BE2C (cell line): ENCODE measurements at regions not wholly inside any gene's neighbourhood (a gene's known extent, or its start where the extent isn't known, plus 50 kb on each side); places are given as distances from the start of the nearest gene placed in this dataset.
"Not testable (repeated sequence)": the region's sequence is repeated elsewhere in the genome, so short reads cannot be mapped to it uniquely, and the experiment has no call there.

Experiments used
- DNase-seq: peaks from one replicate; pipeline ENCODE4 v3.0.0-alpha.2; 2020
- H3K27me3 ChIP-seq: fragments of 250-450 bp; sonication (Bioruptor Pico); 2 replicates; pipeline ENCODE4 v1.5.1; 2020; ENCODE audit warnings: mild to moderate bottlenecking
- H3K36me3 ChIP-seq: fragments of 250-450 bp; sonication (Bioruptor Pico); 2 replicates; pipeline ENCODE4 v1.5.1; 2020; ENCODE audit warnings: mild to moderate bottlenecking
- H3K4me1 ChIP-seq: fragments of 250-450 bp; sonication (Bioruptor Pico); 2 replicates; pipeline ENCODE4 v1.5.1; 2020
- H3K4me3 ChIP-seq: 2 replicates; pipeline ENCODE4 v1.5.1; 2011; ENCODE audit warnings: low read depth, low read length
- H3K9me3 ChIP-seq: fragments of 250-450 bp; sonication (Bioruptor Pico); 2 replicates; pipeline ENCODE4 v1.5.1; 2020
- TF ChIP-seq, protein P1 (sequence below): IDR thresholded peaks from 2 replicates; pipeline ENCODE4 v1.5.1; 2012; ENCODE audit warnings: mild to moderate bottlenecking, low read depth, low read length

DNA sequence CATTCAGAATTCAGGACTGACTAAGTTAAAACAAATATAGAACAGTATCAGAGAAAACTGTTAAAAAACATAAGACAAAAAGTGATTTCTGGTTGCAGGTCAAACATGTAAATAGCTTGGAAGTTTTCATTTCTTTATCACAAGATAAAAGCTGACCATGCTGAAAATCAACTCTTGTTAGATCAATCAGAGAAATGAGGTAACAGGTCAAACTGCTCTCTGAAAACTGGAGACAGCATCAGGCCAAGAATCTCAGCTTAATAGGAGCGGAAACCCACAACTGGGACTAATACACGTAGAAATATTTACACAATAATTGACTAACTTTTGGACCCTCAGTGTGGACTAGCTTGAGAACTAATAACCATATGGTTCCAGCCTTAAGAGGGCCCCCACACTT lies 1012.8 kb upstream of the EDIL3 start:
- DNase-seq, result no peak
- H3K4me3 ChIP-seq, result no peak overlapping the region
- TF ChIP-seq, protein P1, sequence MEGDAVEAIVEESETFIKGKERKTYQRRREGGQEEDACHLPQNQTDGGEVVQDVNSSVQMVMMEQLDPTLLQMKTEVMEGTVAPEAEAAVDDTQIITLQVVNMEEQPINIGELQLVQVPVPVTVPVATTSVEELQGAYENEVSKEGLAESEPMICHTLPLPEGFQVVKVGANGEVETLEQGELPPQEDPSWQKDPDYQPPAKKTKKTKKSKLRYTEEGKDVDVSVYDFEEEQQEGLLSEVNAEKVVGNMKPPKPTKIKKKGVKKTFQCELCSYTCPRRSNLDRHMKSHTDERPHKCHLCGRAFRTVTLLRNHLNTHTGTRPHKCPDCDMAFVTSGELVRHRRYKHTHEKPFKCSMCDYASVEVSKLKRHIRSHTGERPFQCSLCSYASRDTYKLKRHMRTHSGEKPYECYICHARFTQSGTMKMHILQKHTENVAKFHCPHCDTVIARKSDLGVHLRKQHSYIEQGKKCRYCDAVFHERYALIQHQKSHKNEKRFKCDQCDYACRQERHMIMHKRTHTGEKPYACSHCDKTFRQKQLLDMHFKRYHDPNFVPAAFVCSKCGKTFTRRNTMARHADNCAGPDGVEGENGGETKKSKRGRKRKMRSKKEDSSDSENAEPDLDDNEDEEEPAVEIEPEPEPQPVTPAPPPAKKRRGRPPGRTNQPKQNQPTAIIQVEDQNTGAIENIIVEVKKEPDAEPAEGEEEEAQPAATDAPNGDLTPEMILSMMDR, result no peak
- H3K27me3 ChIP-seq, result 0 out of 2 replicates have a peak, but pooled peaks cover 4% of the 10 kb centered on the region
- H3K36me3 ChIP-seq, result no peaks in the 10 kb centered on the region
- no peaks in the 10 kb centered on the region for H3K9me3 ChIP-seq
- H3K4me1 ChIP-seq, result no peaks in the 10 kb centered on the region

DNA sequence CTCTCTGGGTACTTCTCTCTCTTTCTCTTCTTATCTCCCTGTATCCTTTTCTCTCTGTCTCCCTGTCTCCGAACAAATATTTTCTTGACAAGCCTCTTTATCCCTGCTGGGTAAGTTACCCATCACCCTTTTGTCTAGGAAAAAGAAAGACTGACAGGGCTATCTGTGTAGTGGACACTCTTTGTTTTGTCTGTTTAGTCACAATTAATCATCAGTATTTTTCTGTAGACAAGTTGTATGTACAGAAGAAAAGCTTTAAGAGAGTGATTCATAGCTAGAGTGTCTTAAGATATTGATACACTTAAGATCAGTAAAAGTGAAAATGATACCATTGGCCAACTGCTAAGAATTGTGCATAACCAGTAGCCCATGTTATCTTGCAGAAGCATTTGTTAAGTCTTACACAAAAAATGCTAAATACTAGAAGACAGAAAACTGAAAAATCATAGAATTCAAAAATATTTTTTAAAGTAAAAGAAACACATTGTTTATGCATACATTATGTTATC lies 1043.8 kb upstream of the EDIL3 start:
- Histone ChIP-seq H3K4me1 (no peaks in the 10 kb centered on the region), H3K36me3 (no peaks in the 10 kb centered on the region), H3K27me3 (no peaks in the 10 kb centered on the region), H3K9me3 (no peaks in the 10 kb centered on the region), H3K4me3 (no peak overlapping the region)
- TF ChIP-seq, protein P1, result no peak
- DNase-seq, result no peak

DNA sequence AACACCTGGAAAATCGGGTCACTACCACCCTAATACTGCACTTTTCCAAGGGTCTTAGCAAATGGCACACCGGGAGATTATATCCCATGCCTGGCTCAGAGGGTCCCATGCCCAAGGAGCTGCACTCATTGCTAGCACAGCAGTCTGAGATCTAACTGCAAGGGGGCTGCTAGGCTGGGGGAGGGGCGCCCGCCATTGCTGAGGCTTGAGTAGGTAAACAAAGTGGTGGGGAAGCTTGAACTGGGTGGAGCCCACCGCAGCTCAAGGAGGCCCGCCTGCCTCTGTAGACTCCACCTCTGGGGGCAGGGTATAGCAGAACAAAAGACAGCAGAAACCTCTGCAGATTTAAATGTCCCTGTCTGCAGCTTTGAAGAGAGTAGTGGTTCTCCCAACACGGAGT lies 1047.0 kb upstream of the EDIL3 start:
- not testable (repeated sequence) for H3K27me3 ChIP-seq, H3K4me1 ChIP-seq, H3K36me3 ChIP-seq, H3K9me3 ChIP-seq, DNase-seq, H3K4me3 ChIP-seq

DNA sequence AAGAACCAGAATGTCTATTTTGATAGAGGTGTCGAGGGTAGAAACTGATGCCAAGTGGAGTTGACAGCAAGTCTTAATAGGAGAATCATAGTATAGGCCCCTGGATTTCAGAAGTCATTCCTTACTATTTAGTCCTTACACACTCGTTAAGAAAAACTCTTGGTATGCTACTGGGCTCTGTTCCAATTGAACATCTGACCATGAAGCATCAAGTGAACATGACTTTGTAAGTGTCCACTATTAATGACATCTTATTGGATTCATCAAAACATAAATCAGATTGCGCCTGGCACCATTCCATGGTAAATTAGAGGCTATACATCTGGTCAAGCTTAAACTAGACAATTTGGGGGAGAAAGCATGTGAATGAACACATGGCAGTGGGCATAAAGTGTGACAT lies 1056.5 kb upstream of the EDIL3 start:
- Histone ChIP-seq H3K9me3 (no peaks in the 10 kb centered on the region), H3K36me3 (no peaks in the 10 kb centered on the region), H3K27me3 (no peaks in the 10 kb centered on the region), H3K4me1 (no peaks in the 10 kb centered on the region), H3K4me3 (no peak overlapping the region)
- DNase-seq, result no peak
- TF ChIP-seq, protein P1, result no peak

DNA sequence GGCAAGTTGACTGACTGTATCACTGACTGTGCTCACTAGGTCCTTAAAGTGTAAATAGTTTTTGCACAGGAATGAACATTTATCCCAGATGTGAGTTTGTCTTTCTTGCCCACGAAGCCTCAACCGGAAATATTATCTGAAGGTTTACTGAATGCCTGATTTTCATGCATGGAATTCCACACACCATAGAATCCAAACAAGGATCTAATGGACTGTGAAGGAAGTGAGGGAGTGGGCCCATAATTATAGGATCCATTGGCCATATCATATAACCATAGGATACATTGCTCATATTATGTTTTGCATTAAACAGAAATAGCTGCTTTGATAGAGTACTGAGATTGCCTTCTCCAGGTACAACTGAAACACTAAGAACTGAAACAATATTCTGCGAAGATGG lies 1057.2 kb upstream of the EDIL3 start:
- TF ChIP-seq, protein P1, result no peak
- Histone ChIP-seq H3K36me3 (no peaks in the 10 kb centered on the region), H3K27me3 (no peaks in the 10 kb centered on the region), H3K4me1 (no peaks in the 10 kb centered on the region), H3K9me3 (no peaks in the 10 kb centered on the region), H3K4me3 (no peak overlapping the region)
- DNase-seq, result no peak

DNA sequence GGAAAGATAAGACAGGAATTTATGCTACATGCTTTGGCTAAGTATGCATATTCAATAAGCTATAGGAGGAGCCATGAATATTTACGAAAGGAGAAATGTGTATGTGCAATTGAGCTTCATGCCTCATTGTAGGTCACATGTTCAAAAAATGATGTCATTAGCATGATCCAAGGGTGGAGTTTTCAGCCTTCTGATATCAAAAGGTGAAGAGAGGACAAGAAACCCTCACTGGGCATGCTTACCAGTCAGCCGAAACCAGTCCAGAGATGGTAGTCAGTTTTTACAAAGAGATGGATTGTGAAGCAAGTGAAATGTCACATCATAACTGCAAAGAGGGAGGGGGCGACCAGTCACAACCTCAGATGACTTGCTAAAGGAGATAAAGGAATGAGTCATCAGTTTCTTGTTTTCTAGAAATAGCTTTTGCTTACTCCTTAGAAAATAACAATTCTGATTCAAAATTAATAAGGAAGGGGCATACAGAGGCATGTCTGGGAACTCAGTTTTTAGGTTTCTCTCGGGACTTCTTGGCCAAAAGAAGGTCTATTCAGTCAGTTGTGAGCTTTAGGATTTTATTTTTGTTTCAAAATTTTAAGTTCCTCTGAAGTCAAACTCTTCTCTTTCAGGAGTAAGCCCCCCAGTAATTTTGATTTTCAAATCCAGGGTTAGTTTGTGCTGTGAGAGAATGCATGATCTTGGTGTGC lies 1067.8 kb upstream of the EDIL3 start:
- TF ChIP-seq, protein P1, result no peak
- Histone ChIP-seq H3K36me3 (no peaks in the 10 kb centered on the region), H3K4me1 (no peaks in the 10 kb centered on the region), H3K27me3 (no peaks in the 10 kb centered on the region), H3K9me3 (no peaks in the 10 kb centered on the region), H3K4me3 (no peak overlapping the region)
- DNase-seq, result no peak
